ENCODE measurements at regions not wholly inside any gene's neighbourhood (a gene's known extent, or its start where the extent isn't known, plus 50 kb on each side); places are given as distances from the start of the nearest gene placed in this dataset.
A peak's percentile ranks its signal among the peaks of the same experiment; 100 is the strongest.
"Not testable (repeated sequence)": the region's sequence is repeated elsewhere in the genome, so short reads cannot be mapped to it uniquely, and the experiment has no call there.

GRCh38 chr7:120055300-120055699 is 217.7 kb upstream of the KCND2 start:
- Histone ChIP-seq H3K36me3 (replicated peaks) (no peaks in the 10 kb centered on the region), H3K4me3 (ENCODE audit: low read depth, low read length) (no peak overlapping the region), H3K27ac (peak overlapping the region; percentile 59)

GRCh38 chr7:120056227-120056626 is 216.7 kb upstream of the KCND2 start:
- Histone ChIP-seq H3K27me3 (replicated peaks) (no peaks in the 10 kb centered on the region), H3K4me3 (ENCODE audit: low read depth, low read length) (no peak overlapping the region), H3K27ac (no peak overlapping the region), H3K36me3 (replicated peaks) (no peaks in the 10 kb centered on the region)
- DNase-seq, result no peak
- TF ChIP-seq CTCF (IDR thresholded peaks at IDR 0.05; ENCODE audit: low read depth, low read length, missing control alignments), result no peak
- in situ Hi-C loops (cut with HindIII; ENCODE audit: low pct_ligation_motif_present, low sequenced_read_pairs), result no loop called here

More at GRCh38 chr7:120055300-120055699, 217.7 kb upstream of the KCND2 start:
- no peak for TF ChIP-seq CTCF (IDR thresholded peaks at IDR 0.05; ENCODE audit: low read depth, low read length, missing control alignments)
- no peaks in the 10 kb centered on the region for H3K27me3 ChIP-seq (replicated peaks)
- DNase-seq, result peak; percentile 85
- in situ Hi-C loops (cut with HindIII; ENCODE audit: low pct_ligation_motif_present, low sequenced_read_pairs), result no loop called here

- H3K27ac ChIP-seq, result no peak overlapping the region
- H3K4me3 ChIP-seq (ENCODE audit: low read depth, low read length), result no peak overlapping the region
- H3K27me3 ChIP-seq (replicated peaks), result no peaks in the 10 kb centered on the region
- DNase-seq, result no peak
- no peaks in the 10 kb centered on the region for H3K36me3 ChIP-seq (replicated peaks)
- TF ChIP-seq CTCF (IDR thresholded peaks at IDR 0.05; ENCODE audit: low read depth, low read length, missing control alignments), result no peak
- in situ Hi-C loops (cut with HindIII; ENCODE audit: low pct_ligation_motif_present, low sequenced_read_pairs), result no loop called here
Measured at GRCh38 chr7:120059641-120060040, 213.3 kb upstream of the KCND2 start.

GRCh38 chr7:120060281-120060680 is 212.7 kb upstream of the KCND2 start:
- in situ Hi-C loops (cut with HindIII; ENCODE audit: low pct_ligation_motif_present, low sequenced_read_pairs), result no loop called here
- no peak for TF ChIP-seq CTCF (IDR thresholded peaks at IDR 0.05; ENCODE audit: low read depth, low read length, missing control alignments)
- Histone ChIP-seq H3K36me3 (replicated peaks) (no peaks in the 10 kb centered on the region), H3K27ac (no peak overlapping the region), H3K4me3 (ENCODE audit: low read depth, low read length) (no peak overlapping the region), H3K27me3 (replicated peaks) (no peaks in the 10 kb centered on the region)
- peak; percentile 31 for DNase-seq

- in situ Hi-C loops (cut with HindIII; ENCODE audit: low pct_ligation_motif_present, low sequenced_read_pairs), result no loop called here
- Histone ChIP-seq H3K27ac (no peak overlapping the region), H3K27me3 (replicated peaks) (no peaks in the 10 kb centered on the region), H3K36me3 (replicated peaks) (no peaks in the 10 kb centered on the region), H3K4me3 (ENCODE audit: low read depth, low read length) (no peak overlapping the region)
- DNase-seq, result no peak
- TF ChIP-seq CTCF (IDR thresholded peaks at IDR 0.05; ENCODE audit: low read depth, low read length, missing control alignments), result no peak
Measured at GRCh38 chr7:120060875-120061274, 212.1 kb upstream of the KCND2 start.

- TF ChIP-seq CTCF (IDR thresholded peaks at IDR 0.05; ENCODE audit: low read depth, low read length, missing control alignments), result no peak
- Histone ChIP-seq H3K4me3 (ENCODE audit: low read depth, low read length) (no peak overlapping the region), H3K36me3 (replicated peaks) (no peaks in the 10 kb centered on the region), H3K27me3 (replicated peaks) (no peaks in the 10 kb centered on the region), H3K27ac (no peak overlapping the region)
- in situ Hi-C loops (cut with HindIII; ENCODE audit: low pct_ligation_motif_present, low sequenced_read_pairs), result no loop called here
- peak; percentile 43 for DNase-seq
Measured at GRCh38 chr7:120064565-120064964, 208.4 kb upstream of the KCND2 start.

- H3K36me3 ChIP-seq (replicated peaks); H3K4me3 ChIP-seq (ENCODE audit: low read depth, low read length); DNase-seq; H3K27ac ChIP-seq; H3K27me3 ChIP-seq (replicated peaks); in situ Hi-C loops (cut with HindIII; ENCODE audit: low pct_ligation_motif_present, low sequenced_read_pairs): not testable (repeated sequence)
Measured at GRCh38 chr7:120066898-120067297, 206.1 kb upstream of the KCND2 start.

Measured in brain microvascular endothelial cell (primary cell).